ENCODE measurements at regions not wholly inside any gene's neighbourhood (a gene's known extent, or its start where the extent isn't known, plus 50 kb on each side); places are given as distances from the start of the nearest gene placed in this dataset.

GRCh38 chr4:177047070-177047850 lies 254.5 kb upstream of the VEGFC start:
- Histone ChIP-seq H3K27me3 (ENCODE audit: control insufficient read depth, insufficient read depth, low read length) (no peaks in the 10 kb centered on the region), H3K4me3 (ENCODE audit: low read length in 3 of 3) (no peak overlapping the region), H3K9me3 (ENCODE audit: control insufficient read depth in 2 of 3, insufficient read depth in 1 of 3, low read length in 3 of 3) (no peaks in the 10 kb centered on the region), H3K36me3 (ENCODE audit: control insufficient read depth in 2 of 3, insufficient read depth in 3 of 3, low read length in 3 of 3) (no peaks in the 10 kb centered on the region), H3K9ac (ENCODE audit: low read length in 3 of 3) (no peak overlapping the region), H3K27ac (ENCODE audit: low read depth in 2 of 2, low read length in 2 of 2) (no peak overlapping the region), H3K4me1 (ENCODE audit: control insufficient read depth in 2 of 3, insufficient read depth in 2 of 3, low read depth in 1 of 3, low read length in 3 of 3) (no peaks in the 10 kb centered on the region)
- no peak for FAIRE-seq
- intact Hi-C loops (cut with DNase I) = loop anchor here (10.0 kb wide), 1 partner anchor 672 kb away; no protein-coding TSS in a partner anchor
- peak; percentile 77 for TF ChIP-seq CTCF (IDR thresholded peaks at IDR 0.05; ENCODE audit: borderline replicate concordance, extremely low read depth, insufficient read depth)
- peak; percentile 57 to 81 (median 65) for DNase-seq

GRCh38 chr4:177047851-177048174 lies 255.1 kb upstream of the VEGFC start:
- Histone ChIP-seq H3K4me3 (ENCODE audit: low read length in 3 of 3) (no peak overlapping the region), H3K9ac (ENCODE audit: low read length in 3 of 3) (no peak overlapping the region), H3K27ac (ENCODE audit: low read depth in 2 of 2, low read length in 2 of 2) (no peak overlapping the region), H3K4me1 (ENCODE audit: control insufficient read depth in 2 of 3, insufficient read depth in 2 of 3, low read depth in 1 of 3, low read length in 3 of 3) (no peaks in the 10 kb centered on the region), H3K36me3 (ENCODE audit: control insufficient read depth in 2 of 3, insufficient read depth in 3 of 3, low read length in 3 of 3) (no peaks in the 10 kb centered on the region), H3K27me3 (ENCODE audit: control insufficient read depth, insufficient read depth, low read length) (no peaks in the 10 kb centered on the region), H3K9me3 (ENCODE audit: control insufficient read depth in 2 of 3, insufficient read depth in 1 of 3, low read length in 3 of 3) (no peaks in the 10 kb centered on the region)
- intact Hi-C loops (cut with DNase I) = loop anchor here (10.0 kb wide), 1 partner anchor 673 kb away; no protein-coding TSS in a partner anchor
- FAIRE-seq (no peak), DNase-seq (no peak)
- TF ChIP-seq CTCF (IDR thresholded peaks at IDR 0.05; ENCODE audit: borderline replicate concordance, extremely low read depth, insufficient read depth) = no peak

GRCh38 chr4:177051473-177052060 lies 258.1 kb upstream of the NEIL3 start:
- DNase-seq = peak in 1 of 5 donors; percentile 26
- H3K27me3 ChIP-seq (ENCODE audit: control insufficient read depth, insufficient read depth, low read length) = no peaks in the 10 kb centered on the region
- no peaks in the 10 kb centered on the region for H3K9me3 ChIP-seq (ENCODE audit: control insufficient read depth in 2 of 3, insufficient read depth in 1 of 3, low read length in 3 of 3)
- peak; percentile 32 for TF ChIP-seq CTCF (IDR thresholded peaks at IDR 0.05; ENCODE audit: borderline replicate concordance, extremely low read depth, insufficient read depth)
- H3K9ac ChIP-seq (ENCODE audit: low read length in 3 of 3) = no peak overlapping the region
- no peaks in the 10 kb centered on the region for H3K4me1 ChIP-seq (ENCODE audit: control insufficient read depth in 2 of 3, insufficient read depth in 2 of 3, low read depth in 1 of 3, low read length in 3 of 3)
- H3K36me3 ChIP-seq (ENCODE audit: control insufficient read depth in 2 of 3, insufficient read depth in 3 of 3, low read length in 3 of 3) = no peaks in the 10 kb centered on the region
- no peak overlapping the region for H3K27ac ChIP-seq (ENCODE audit: low read depth in 2 of 2, low read length in 2 of 2)
- H3K4me3 ChIP-seq (ENCODE audit: low read length in 3 of 3) = no peak overlapping the region
- no peak for FAIRE-seq
- intact Hi-C loops (cut with DNase I) = no loop called here
